ES-I3 (cell line): ENCODE measurements at regions not wholly inside any gene's neighbourhood (a gene's known extent, or its start where the extent isn't known, plus 50 kb on each side); places are given as distances from the start of the nearest gene placed in this dataset.
"Not testable (repeated sequence)": the region's sequence is repeated elsewhere in the genome, so short reads cannot be mapped to it uniquely, and the experiment has no call there.

ENCODE experiments used
- H3K36me3 ChIP-seq: 2 replicates; pipeline ENCODE4 v1.6.1; 2013; ENCODE audit warnings: mild to moderate bottlenecking, low read length, control low read depth, moderate library complexity; ENCODE audit not compliant: insufficient read depth
- H3K4me1 ChIP-seq: 2 replicates; pipeline ENCODE4 v1.6.1; 2013; ENCODE audit warnings: mild to moderate bottlenecking, control low read depth, low read length; ENCODE audit not compliant: insufficient read depth
- H3K9ac ChIP-seq: 2 replicates; pipeline ENCODE4 v1.6.1; 2013; ENCODE audit warnings: low read depth, mild to moderate bottlenecking, low read length, moderate library complexity
- H3K9me3 ChIP-seq: 2 replicates; pipeline ENCODE4 v1.6.1; 2013; ENCODE audit warnings: mild to moderate bottlenecking, low read length, moderate library complexity; ENCODE audit not compliant: control insufficient read depth, insufficient read depth

DNA sequence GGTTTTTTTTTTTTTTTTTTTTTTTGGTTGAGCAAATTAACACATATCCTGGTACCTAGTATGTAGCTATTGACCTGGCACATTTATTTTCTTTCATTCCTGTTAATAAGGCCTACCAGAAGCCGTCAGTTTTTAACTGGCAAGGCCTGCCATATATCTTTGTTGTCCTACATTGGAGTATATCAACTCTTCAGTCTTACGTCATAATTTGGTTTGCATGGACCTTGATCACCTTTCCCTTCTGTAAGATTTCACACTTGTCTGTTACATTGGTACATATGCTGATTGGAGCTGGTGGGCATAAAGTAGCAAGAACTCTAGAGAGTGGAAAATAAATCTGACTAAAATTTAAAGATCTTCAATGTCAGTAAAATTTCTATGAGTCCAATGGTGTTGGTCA is 1658.0 kb downstream of the C4orf33 start:
- H3K36me3 ChIP-seq: no peaks in the 10 kb centered on the region
- no peaks in the 10 kb centered on the region for H3K4me1 ChIP-seq
- H3K9me3 ChIP-seq: no peaks in the 10 kb centered on the region; the same call in 1 of the 2 replicates
- H3K9ac ChIP-seq: no peak overlapping the region

DNA sequence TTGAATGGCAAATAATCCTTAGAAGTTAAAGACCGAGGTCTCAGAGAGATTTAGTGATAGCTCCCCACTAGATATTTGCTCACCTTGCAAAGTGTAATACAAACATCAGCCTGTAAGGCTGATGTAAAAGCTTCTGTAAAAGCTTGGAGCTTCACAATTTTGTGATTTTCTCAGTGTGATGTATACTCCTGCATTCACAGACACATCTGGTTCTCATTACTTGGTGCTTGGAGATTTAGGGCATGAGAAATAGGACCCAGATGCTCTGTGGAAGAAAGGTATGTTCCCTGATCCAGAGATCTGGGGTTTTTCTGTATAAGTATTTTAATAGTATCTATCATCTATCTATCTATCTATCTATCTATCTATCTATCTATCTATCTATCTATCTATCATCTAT is 1664.3 kb downstream of the C4orf33 start:
- Histone ChIP-seq H3K9ac (no peak overlapping the region), H3K4me1 (no peaks in the 10 kb centered on the region), H3K9me3 (no peaks in the 10 kb centered on the region), H3K36me3 (no peaks in the 10 kb centered on the region)

- H3K9ac ChIP-seq, H3K9me3 ChIP-seq, H3K36me3 ChIP-seq, H3K4me1 ChIP-seq: not testable (repeated sequence)
Observed at GRCh38 chr4:130767384-130767783, 1671.4 kb downstream of the C4orf33 start.

DNA sequence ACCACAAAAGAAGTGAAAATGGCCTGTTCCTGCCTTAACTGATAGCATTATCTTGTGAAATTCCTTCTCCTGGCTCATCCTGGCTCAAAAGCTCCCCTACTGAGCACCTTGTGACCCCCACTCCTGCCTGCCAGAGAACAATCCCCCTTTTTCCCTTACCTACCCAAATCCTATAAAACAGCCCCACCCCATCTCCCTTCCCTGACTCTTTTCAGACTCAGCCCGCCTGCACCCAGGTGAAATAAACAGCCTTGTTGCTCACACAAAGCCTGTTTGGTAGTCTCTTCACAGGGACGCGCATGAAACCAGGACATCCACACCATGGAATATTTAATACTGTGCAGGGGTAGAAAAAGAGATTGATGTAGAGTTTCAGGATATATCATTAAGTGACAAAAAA is 1677.0 kb downstream of the C4orf33 start:
- not testable (repeated sequence) for H3K9me3 ChIP-seq, H3K36me3 ChIP-seq, H3K9ac ChIP-seq, H3K4me1 ChIP-seq

- Histone ChIP-seq H3K9me3 (no peaks in the 10 kb centered on the region), H3K9ac (no peak overlapping the region), H3K4me1 (no peaks in the 10 kb centered on the region), H3K36me3 (no peaks in the 10 kb centered on the region)
Observed at GRCh38 chr4:130808492-130808891, 1712.5 kb downstream of the C4orf33 start.

GRCh38 chr4:130812117-130812765 is 1716.3 kb downstream of the C4orf33 start:
- no peaks in the 10 kb centered on the region for H3K36me3 ChIP-seq
- H3K9ac ChIP-seq: no peak overlapping the region
- no peaks in the 10 kb centered on the region for H3K4me1 ChIP-seq
- no peaks in the 10 kb centered on the region for H3K9me3 ChIP-seq

DNA sequence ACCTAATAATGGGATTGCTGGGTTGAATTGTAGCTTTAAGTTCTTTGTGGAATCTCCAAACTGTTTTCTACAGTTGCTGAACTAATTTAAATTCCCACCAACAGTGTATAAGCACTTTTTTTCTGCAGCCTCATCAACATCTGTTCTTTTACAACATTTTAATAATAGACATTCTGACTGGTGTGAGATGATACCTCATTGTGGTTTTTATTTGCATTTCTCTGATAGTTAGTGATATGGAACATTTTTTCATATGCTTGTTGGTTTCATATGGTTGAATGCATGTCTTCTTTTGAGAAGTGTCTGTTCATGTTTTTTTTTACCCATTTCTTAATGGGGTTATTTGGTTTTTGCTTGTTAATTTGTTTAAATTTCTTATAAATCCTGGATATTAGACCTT is 1718.9 kb downstream of the C4orf33 start:
- no peaks in the 10 kb centered on the region for H3K36me3 ChIP-seq
- H3K9me3 ChIP-seq: no peaks in the 10 kb centered on the region
- no peak overlapping the region for H3K9ac ChIP-seq
- H3K4me1 ChIP-seq: no peaks in the 10 kb centered on the region

DNA sequence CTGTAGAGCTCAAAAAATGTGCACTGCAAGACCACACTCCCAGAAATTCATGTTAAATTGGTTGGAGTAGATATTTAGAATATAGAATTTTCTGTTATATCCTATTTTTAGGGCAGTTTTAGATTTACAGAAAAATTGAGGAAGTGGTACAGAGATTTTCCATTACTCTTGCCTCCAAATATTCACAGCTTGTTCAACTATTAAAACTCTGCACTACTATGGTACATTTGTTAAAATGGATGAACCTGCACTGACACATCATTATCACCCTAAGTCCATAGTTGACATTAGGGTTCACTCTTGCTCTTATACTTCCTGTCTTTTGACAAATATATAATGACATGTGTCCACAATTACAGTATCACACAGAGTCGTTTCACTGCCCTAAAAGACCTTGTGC is 1724.5 kb downstream of the C4orf33 start:
- Histone ChIP-seq H3K4me1 (no peaks in the 10 kb centered on the region), H3K36me3 (no peaks in the 10 kb centered on the region), H3K9me3 (no peaks in the 10 kb centered on the region), H3K9ac (no peak overlapping the region)

- no peak overlapping the region for H3K9ac ChIP-seq
- no peaks in the 10 kb centered on the region for H3K36me3 ChIP-seq
- no peaks in the 10 kb centered on the region for H3K4me1 ChIP-seq
- no peaks in the 10 kb centered on the region for H3K9me3 ChIP-seq
Observed at GRCh38 chr4:130825284-130825683, 1729.3 kb downstream of the C4orf33 start.

- Histone ChIP-seq H3K4me1 (no peaks in the 10 kb centered on the region), H3K9me3 (no peaks in the 10 kb centered on the region), H3K36me3 (no peaks in the 10 kb centered on the region), H3K9ac (no peak overlapping the region)
Observed at GRCh38 chr4:130850019-130850524, 1754.1 kb downstream of the C4orf33 start.

- H3K36me3 ChIP-seq: no peaks in the 10 kb centered on the region
- no peaks in the 10 kb centered on the region for H3K9me3 ChIP-seq
- no peak overlapping the region for H3K9ac ChIP-seq
- no peaks in the 10 kb centered on the region for H3K4me1 ChIP-seq
Observed at GRCh38 chr4:130851107-130851506, 1755.2 kb downstream of the C4orf33 start.

DNA sequence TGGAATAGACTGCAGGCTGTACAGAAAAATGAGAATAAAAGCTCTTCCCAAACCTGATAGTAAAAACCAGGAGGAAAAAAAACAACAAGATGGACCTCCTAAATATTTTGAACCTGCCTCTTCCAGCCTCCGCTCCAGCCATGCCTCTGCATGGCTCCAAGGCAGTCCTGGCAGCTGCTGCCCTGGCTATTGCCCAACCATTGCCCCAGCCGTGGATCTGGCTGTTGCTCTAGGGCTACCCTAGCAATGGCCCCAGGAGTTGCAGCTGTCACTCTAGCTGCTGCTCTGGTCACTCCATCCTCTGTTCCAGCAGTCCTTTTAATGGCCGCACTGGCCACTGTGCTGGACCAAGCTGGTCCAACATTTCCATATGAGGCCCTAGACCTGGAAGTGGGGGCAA is 1756.0 kb downstream of the C4orf33 start:
- Histone ChIP-seq H3K9me3 (no peaks in the 10 kb centered on the region), H3K4me1 (no peaks in the 10 kb centered on the region), H3K36me3 (no peaks in the 10 kb centered on the region)

DNA sequence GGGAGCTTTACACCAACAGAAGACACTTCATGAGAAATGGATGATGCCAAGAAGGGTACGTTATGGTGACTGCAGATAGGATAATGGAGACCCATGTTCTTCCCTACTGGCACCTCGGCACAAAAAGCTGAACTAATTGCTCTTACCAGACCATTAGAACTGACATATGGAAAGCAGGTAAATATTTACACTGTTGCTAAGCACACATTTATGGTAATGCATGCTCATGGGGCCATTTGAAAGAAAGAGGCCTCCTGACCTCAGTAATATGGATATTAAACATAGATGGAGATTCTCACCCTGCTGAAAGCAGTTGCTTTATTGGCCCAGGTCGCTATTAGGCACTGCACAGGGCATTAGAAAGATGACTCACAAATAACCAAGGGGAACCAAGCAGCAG is 1759.6 kb downstream of the C4orf33 start:
- Histone ChIP-seq H3K4me1 (no peaks in the 10 kb centered on the region), H3K9ac (no peak overlapping the region), H3K9me3 (no peaks in the 10 kb centered on the region), H3K36me3 (no peaks in the 10 kb centered on the region)

More for the DNA sequence above, 1756.0 kb downstream of the C4orf33 start:
- no peak overlapping the region for H3K9ac ChIP-seq

DNA sequence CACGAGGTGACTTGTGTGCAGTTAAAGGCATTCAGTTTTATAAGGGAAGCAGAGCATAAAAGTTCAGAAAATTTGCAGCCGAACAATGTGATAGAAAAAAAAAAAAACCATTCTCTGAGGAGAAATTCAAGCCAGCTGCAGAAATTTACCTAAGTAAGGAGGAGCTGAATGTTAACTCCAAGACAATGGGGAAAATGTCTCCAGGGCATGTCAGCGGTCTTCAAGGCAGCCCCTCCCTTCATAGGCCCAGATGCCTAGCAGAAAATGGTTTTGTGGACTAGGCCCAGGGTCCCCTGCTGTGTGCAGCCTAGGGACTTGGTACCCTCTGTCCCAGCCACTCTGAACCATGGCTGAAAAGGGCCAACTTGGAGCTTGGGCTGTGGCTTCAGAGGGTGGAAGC is 1764.0 kb downstream of the C4orf33 start:
- no peak overlapping the region for H3K9ac ChIP-seq
- no peaks in the 10 kb centered on the region for H3K36me3 ChIP-seq
- H3K9me3 ChIP-seq: no peaks in the 10 kb centered on the region
- H3K4me1 ChIP-seq: no peaks in the 10 kb centered on the region

GRCh38 chr4:130896920-130897319 is 1801.0 kb downstream of the C4orf33 start:
- no peaks in the 10 kb centered on the region for H3K36me3 ChIP-seq
- no peaks in the 10 kb centered on the region for H3K4me1 ChIP-seq
- H3K9me3 ChIP-seq: no peaks in the 10 kb centered on the region
- no peak overlapping the region for H3K9ac ChIP-seq

DNA sequence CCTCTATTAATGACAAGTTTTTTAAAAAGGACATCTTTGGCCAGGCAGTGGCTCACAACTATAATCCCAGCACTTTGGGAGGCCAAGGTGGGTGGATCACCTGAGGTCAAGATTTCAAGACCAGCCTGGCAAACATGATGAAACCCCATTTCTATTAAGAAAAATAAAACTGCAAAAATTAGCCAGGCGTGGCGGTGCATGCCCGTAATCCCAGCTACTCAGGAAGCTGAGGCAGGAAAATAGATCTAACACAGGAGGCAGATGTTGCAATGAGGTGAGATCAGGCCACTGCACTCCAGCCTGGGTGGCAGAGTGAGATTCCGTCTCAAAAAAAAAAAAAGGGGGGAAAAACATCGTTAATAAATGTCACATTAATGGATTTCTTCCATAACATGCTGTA is 1805.4 kb downstream of the C4orf33 start:
- Histone ChIP-seq H3K9ac (no peak overlapping the region), H3K4me1 (no peaks in the 10 kb centered on the region), H3K36me3 (no peaks in the 10 kb centered on the region), H3K9me3 (no peaks in the 10 kb centered on the region)
